Mesodermal cell (in vitro differentiated cells): ENCODE measurements at regions not wholly inside any gene's neighbourhood (a gene's known extent, or its start where the extent isn't known, plus 50 kb on each side); places are given as distances from the start of the nearest gene placed in this dataset.

Source experiments
- H3K27ac ChIP-seq: 2 replicates; pipeline ENCODE4 v1.7.0; 2013; ENCODE audit warnings: mild to moderate bottlenecking, low read depth, low read length, moderate library complexity; ENCODE audit not compliant: severe bottlenecking
- H3K36me3 ChIP-seq: 2 replicates; pipeline ENCODE4 v1.7.1; 2013; ENCODE audit warnings: mild to moderate bottlenecking, low read length, moderate library complexity; ENCODE audit not compliant: control insufficient read depth, insufficient read depth
- H3K4me1 ChIP-seq: one replicate; pipeline ENCODE4 v1.7.1; 2013; ENCODE audit warnings: mild to moderate bottlenecking, low read length; ENCODE audit not compliant: insufficient read depth, control insufficient read depth, poor library complexity, severe bottlenecking
- H3K4me3 ChIP-seq: 2 replicates; pipeline ENCODE4 v1.7.0; 2013; ENCODE audit warnings: low read length, control low read depth, mild to moderate bottlenecking; ENCODE audit not compliant: insufficient read depth, poor library complexity, severe bottlenecking; ENCODE audit errors: extremely low read depth
- H3K9me3 ChIP-seq: 2 replicates; pipeline ENCODE4 v1.7.1; 2013; ENCODE audit warnings: mild to moderate bottlenecking, low read length, moderate library complexity; ENCODE audit not compliant: control insufficient read depth
- WGBS, 2 experiments: methylation state at CpG; one replicate each; pipeline ENCODE4 v1.1.5; 2013; ENCODE audit warnings: missing lambda C conversion rate in 2 of 2; ENCODE audit not compliant: insufficient coverage in 2 of 2; 5-methylcytosine and 5-hydroxymethylcytosine counted together

DNA sequence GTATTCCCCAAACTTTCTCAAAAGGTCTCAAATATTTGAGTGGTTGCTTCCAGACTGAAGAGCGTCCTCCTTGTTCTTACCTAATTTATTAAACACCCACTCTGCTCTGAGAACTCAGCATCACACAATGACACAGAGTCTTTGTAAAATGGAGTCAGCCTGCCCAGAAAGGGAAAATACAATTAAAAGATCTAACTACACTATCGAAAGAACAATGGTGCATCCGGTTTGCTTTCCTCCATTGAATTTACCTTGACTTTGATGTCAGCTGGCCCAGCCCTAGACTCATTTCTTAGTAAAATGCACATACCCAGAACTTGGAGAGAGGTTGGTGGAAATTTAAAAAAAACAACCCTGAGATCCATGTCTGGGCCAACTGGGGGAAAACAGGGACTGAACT is 120.7 kb upstream of the SERP2 start:
- H3K4me1 ChIP-seq, result no peaks in the 10 kb centered on the region
- no peaks in the 10 kb centered on the region for H3K9me3 ChIP-seq
- WGBS, 2 experiments, result 100% methylated on average over 2 to 3 of the region's 3 CpGs
- H3K36me3 ChIP-seq, result no peaks in the 10 kb centered on the region
- H3K4me3 ChIP-seq, result no peak overlapping the region
- H3K27ac ChIP-seq, result no peak overlapping the region

- H3K9me3 ChIP-seq, result no peaks in the 10 kb centered on the region
- no peak overlapping the region for H3K4me3 ChIP-seq
- peaks cover 12% of the 10 kb centered on the region for H3K4me1 ChIP-seq
- H3K36me3 ChIP-seq, result no peaks in the 10 kb centered on the region
- no peak overlapping the region for H3K27ac ChIP-seq
- 93 to 95% methylated on average over 4 of the region's 5 CpGs for WGBS, 2 experiments
These were observed 117.8 kb upstream of the SERP2 start for GRCh38 chr13:44255771-44256364.

- H3K9me3 ChIP-seq, result no peaks in the 10 kb centered on the region
- peaks cover 12% of the 10 kb centered on the region for H3K4me1 ChIP-seq
- H3K4me3 ChIP-seq, result no peak overlapping the region
- H3K27ac ChIP-seq, result no peak overlapping the region
- no peaks in the 10 kb centered on the region for H3K36me3 ChIP-seq
- 100% methylated on average over 3 of the region's 4 CpGs for WGBS, 2 experiments
These were observed 115.8 kb upstream of the SERP2 start for GRCh38 chr13:44257796-44258195.

GRCh38 chr13:44259045-44260027 is 114.3 kb upstream of the SERP2 start:
- 80 to 83% methylated on average over 7 of the region's 12 CpGs for WGBS, 2 experiments
- Histone ChIP-seq H3K36me3 (no peaks in the 10 kb centered on the region), H3K4me1 (peaks cover 12% of the 10 kb centered on the region), H3K9me3 (no peaks in the 10 kb centered on the region), H3K4me3 (no peak overlapping the region), H3K27ac (peak overlapping the region; percentile 60)

- H3K4me1 ChIP-seq, result peaks cover 12% of the 10 kb centered on the region
- 100% methylated on average over 1 of the region's 2 CpGs; no CpG with 5 or more reads in 1 of the 2 experiments for WGBS, 2 experiments
- no peak overlapping the region for H3K27ac ChIP-seq
These were observed 113.3 kb upstream of the SERP2 start for GRCh38 chr13:44260336-44260735.

DNA sequence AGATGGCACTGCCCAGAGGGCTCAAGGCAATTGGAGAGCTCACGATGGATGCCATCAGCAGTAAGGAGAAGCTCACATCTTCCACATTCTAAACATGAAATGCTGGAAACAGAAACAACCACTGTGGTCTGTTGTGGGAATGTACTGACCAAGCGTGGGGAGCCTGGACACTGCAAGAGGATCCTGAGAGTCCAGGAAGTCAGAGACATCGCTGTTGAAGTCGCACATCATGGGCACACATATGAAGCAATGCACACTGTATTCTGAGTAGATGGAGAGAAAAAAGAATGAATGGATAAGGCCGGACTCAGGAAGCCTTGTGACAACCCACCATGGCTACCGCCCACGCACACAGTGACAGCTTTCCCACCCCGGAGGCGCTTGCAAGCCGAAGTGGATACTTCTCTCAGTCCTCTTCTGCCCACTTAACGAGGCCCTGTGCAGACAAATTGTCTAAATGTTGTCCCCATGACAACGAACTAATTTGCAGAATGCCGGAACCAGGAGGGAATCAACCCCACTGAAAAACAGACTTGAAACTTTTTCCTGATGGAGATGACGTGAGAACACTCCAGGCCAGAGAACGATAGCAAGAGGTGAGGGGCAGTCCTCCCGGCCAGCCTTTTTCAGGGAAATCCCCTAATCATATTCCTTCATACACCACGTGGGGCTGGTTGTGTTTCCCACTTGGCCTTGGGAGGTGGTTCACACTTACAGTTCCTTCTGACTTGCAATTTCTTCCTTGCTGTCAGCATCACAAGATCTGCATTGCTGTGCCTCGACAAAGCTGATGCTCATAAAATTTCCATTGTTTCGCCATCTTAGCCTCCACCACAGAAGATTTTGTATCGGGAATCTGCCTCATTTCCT is 109.6 kb upstream of the SERP2 start:
- Histone ChIP-seq H3K27ac (no peak overlapping the region), H3K4me3 (no peak overlapping the region), H3K4me1 (peaks cover 11% of the 10 kb centered on the region), H3K36me3 (no peaks in the 10 kb centered on the region), H3K9me3 (peaks cover 2% of the 10 kb centered on the region)
- 90 to 97% methylated on average over 12 to 15 of the region's 20 CpGs for WGBS, 2 experiments

More at GRCh38 chr13:44260336-44260735, 113.3 kb upstream of the SERP2 start:
- no peaks in the 10 kb centered on the region for H3K36me3 ChIP-seq
- no peak overlapping the region for H3K4me3 ChIP-seq
- no peaks in the 10 kb centered on the region for H3K9me3 ChIP-seq

DNA sequence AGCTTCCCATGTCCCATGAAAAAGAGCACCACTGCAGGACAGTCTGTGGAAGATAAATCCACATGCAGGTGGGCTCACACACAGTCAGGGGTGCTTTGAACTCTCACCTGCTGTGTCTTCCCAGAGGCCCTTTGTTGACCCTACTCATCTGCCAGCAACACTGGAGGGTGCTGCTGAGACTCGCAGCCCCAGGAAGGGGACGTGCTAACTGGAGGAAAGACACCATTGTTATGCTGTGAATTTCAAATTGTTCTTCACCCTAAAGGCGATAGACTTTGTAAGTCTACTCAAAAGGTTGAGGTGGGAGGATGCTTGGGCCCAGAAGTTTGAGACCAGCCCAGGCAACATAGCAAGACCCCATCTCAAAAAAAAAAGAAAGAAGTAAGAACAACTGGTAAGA is 107.3 kb upstream of the SERP2 start:
- Histone ChIP-seq H3K4me1 (peaks cover 4% of the 10 kb centered on the region), H3K4me3 (no peak overlapping the region), H3K36me3 (no peaks in the 10 kb centered on the region), H3K9me3 (peaks cover 2% of the 10 kb centered on the region), H3K27ac (no peak overlapping the region)
- WGBS, 2 experiments, result no CpG with 5 or more reads among the region's 3 CpGs

GRCh38 chr13:44266772-44267171 is 106.9 kb upstream of the SERP2 start:
- 89 to 100% methylated on average over 1 of the region's 1 CpG for WGBS, 2 experiments
- Histone ChIP-seq H3K27ac (no peak overlapping the region), H3K36me3 (no peaks in the 10 kb centered on the region), H3K4me1 (peaks cover 4% of the 10 kb centered on the region), H3K4me3 (no peak overlapping the region), H3K9me3 (peaks cover 2% of the 10 kb centered on the region)

DNA sequence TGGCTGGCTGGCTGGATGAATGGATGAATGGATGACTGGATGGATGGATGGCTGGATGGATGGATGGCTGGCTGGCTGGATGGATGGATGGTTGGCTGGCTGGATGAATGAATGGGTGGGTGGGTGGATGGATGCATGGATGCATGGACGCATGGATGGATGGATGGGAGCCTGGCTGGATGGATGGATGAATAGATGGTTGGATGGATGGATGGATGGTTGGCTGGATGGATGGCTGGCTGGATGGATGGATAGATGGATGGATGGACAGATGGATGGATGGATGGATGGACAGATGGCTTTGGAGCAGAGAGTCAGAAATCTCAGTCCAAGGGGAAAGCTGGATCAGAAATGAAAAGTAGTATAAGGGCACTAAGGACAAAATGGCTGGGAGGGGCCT is 106.4 kb upstream of the SERP2 start:
- peaks cover 6% of the 10 kb centered on the region for H3K4me1 ChIP-seq
- H3K4me3 ChIP-seq, result no peak overlapping the region
- H3K27ac ChIP-seq, result no peak overlapping the region
- H3K9me3 ChIP-seq, result peaks cover 2% of the 10 kb centered on the region
- WGBS, 2 experiments, result 91 to 100% methylated on average over 1 of the region's 1 CpG
- H3K36me3 ChIP-seq, result no peaks in the 10 kb centered on the region

GRCh38 chr13:44267980-44268379 is 105.6 kb upstream of the SERP2 start:
- H3K9me3 ChIP-seq, result peaks cover 2% of the 10 kb centered on the region
- no peaks in the 10 kb centered on the region for H3K36me3 ChIP-seq
- H3K4me3 ChIP-seq, result no peak overlapping the region
- peaks cover 10% of the 10 kb centered on the region for H3K4me1 ChIP-seq
- 90 to 93% methylated on average over 3 of the region's 4 CpGs for WGBS, 2 experiments
- H3K27ac ChIP-seq, result no peak overlapping the region
